CD4-positive, alpha-beta T cell (primary cell): ENCODE measurements at regions not wholly inside any gene's neighbourhood (a gene's known extent, or its start where the extent isn't known, plus 50 kb on each side); places are given as distances from the start of the nearest gene placed in this dataset.

Source experiments
- ATAC-seq: fragments of 200-7000 bp; cut with Tn5 transposase; one replicate; pipeline ENCODE4 v1.10.0; 2022; ENCODE audit warnings: mild to moderate bottlenecking; ENCODE audit not compliant: poor library complexity
- CTCF ChIA-PET: fragments of 350-600 bp; sonication (Branson Sonifier 250); formaldehyde crosslinking; loops from one replicate; lab custom pipeline; 2021; ENCODE audit warnings: antibody characterized with exemption, inconsistent platforms; lab: Charles Lee
- POLR2A ChIA-PET: fragments of 350-600 bp; sonication (Branson Sonifier 250); formaldehyde crosslinking; loops from one replicate; lab custom pipeline; 2021; ENCODE audit warnings: antibody characterized with exemption, inconsistent platforms; lab: Charles Lee
- DNase-seq, 14 experiments: peaks; one replicate each; pipeline ENCODE4 v3.0.0-alpha.2; 2013 to 2020; ENCODE audit warnings: mixed read lengths in 2 of 14
- H3K27ac ChIP-seq, 2 donors: one replicate each; pipeline versions ENCODE4 v1.5.1 to v1.7.0; 2013; ENCODE audit warnings: low read length in 2 of 2, low read depth in 1 of 2, mild to moderate bottlenecking in 1 of 2
- H3K27me3 ChIP-seq, 2 experiments: 1 replicate in 1 of 2; 2 replicates in 1 of 2; pipeline versions ENCODE4 v1.6.1 to v1.7.0; 2013; ENCODE audit warnings: low read length in 2 of 2, control low read depth in 1 of 2, mild to moderate bottlenecking in 1 of 2, moderate library complexity in 1 of 2; ENCODE audit not compliant: insufficient read depth in 2 of 2, control insufficient read depth in 1 of 2
- H3K36me3 ChIP-seq: one replicate; pipeline ENCODE4 v1.6.1; 2013; ENCODE audit warnings: low read length, control low read depth; ENCODE audit not compliant: insufficient read depth
- H3K4me1 ChIP-seq: one replicate; pipeline ENCODE4 v1.6.1; 2013; ENCODE audit warnings: low read length, control low read depth; ENCODE audit not compliant: insufficient read depth
- H3K4me3 ChIP-seq: one replicate; pipeline ENCODE4 v1.5.1; 2013; ENCODE audit warnings: mild to moderate bottlenecking, low read length, moderate library complexity
- H3K9me3 ChIP-seq, 2 experiments: 1 replicate in 1 of 2; 2 replicates in 1 of 2; pipeline versions ENCODE4 v1.6.1 to v1.7.0; 2013; ENCODE audit warnings: low read length in 2 of 2, mild to moderate bottlenecking in 2 of 2, control low read depth in 1 of 2, moderate library complexity in 1 of 2; ENCODE audit not compliant: control insufficient read depth in 1 of 2, insufficient read depth in 1 of 2
- H3K27ac Mint-ChIP-seq: one replicate; pipeline ENCODE4 v1.8.0; 2020; ENCODE audit warnings: mixed read lengths
- H3K27me3 Mint-ChIP-seq: one replicate; pipeline ENCODE4 v1.8.0; 2021; ENCODE audit warnings: mixed read lengths
- H3K36me3 Mint-ChIP-seq: one replicate; pipeline ENCODE4 v1.8.0; 2021; ENCODE audit warnings: low read depth, mixed read lengths
- H3K4me1 Mint-ChIP-seq: one replicate; pipeline ENCODE4 v1.8.0; 2021; ENCODE audit warnings: low read depth, mixed read lengths
- H3K4me3 Mint-ChIP-seq: one replicate; pipeline ENCODE4 v1.8.0; 2020; ENCODE audit warnings: mild to moderate bottlenecking, mixed read lengths
- H3K9me3 Mint-ChIP-seq: one replicate; pipeline ENCODE4 v1.8.0; 2020; ENCODE audit warnings: mixed read lengths
- intact Hi-C, 2 experiments: fragments of 100-400 bp; cut with DNase I in 1 of 2; cut with micrococcal nuclease in 1 of 2; formaldehyde crosslinking; loops; one replicate each; pipeline versions ENCODE4 v1.15.1 to v1.9.0; 2023 to 2025; cut with DNase I, micrococcal nuclease
- TF ChIP-seq, protein P1 (sequence below): fragments of 200-600 bp; IDR thresholded peaks from one replicate; pipeline ENCODE4 v1.8.0; 2022; ENCODE audit warnings: antibody characterized with exemption, mild to moderate bottlenecking

DNA sequence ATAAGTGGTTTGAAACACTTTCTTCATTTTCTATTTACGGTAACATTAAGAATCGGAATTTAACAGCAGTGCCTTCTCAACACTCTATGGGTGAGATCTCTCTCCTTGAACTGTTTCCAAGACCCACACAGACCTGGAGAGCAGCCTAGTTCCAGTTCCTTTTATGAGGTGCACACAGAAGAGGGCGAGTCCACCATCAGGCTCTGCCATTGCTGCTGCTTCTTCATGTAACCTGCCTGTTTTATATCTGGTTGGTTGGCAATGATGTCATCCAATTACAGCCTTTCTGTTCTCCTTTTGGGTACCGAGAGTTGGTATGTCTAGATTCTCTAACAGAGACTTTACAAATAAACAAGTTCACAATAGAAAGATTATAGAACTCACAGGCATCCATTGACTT, 225.7 kb downstream of the UTP18 start:
- intact Hi-C loops = no loop called here
- H3K4me3 Mint-ChIP-seq = no peak overlapping the region
- Histone ChIP-seq H3K9me3 (peaks cover 3 to 8% of the 10 kb centered on the region in 2 experiments), H3K4me3 (no peak overlapping the region), H3K4me1 (no peaks in the 10 kb centered on the region), H3K36me3 (no peaks in the 10 kb centered on the region), H3K27ac (no peak overlapping the region), H3K27me3 (no peaks in the 10 kb centered on the region)
- POLR2A ChIA-PET = no interaction called here
- peaks cover 5% of the 10 kb centered on the region for H3K4me1 Mint-ChIP-seq
- peaks cover 18% of the 10 kb centered on the region for H3K27me3 Mint-ChIP-seq
- TF ChIP-seq, protein P1, sequence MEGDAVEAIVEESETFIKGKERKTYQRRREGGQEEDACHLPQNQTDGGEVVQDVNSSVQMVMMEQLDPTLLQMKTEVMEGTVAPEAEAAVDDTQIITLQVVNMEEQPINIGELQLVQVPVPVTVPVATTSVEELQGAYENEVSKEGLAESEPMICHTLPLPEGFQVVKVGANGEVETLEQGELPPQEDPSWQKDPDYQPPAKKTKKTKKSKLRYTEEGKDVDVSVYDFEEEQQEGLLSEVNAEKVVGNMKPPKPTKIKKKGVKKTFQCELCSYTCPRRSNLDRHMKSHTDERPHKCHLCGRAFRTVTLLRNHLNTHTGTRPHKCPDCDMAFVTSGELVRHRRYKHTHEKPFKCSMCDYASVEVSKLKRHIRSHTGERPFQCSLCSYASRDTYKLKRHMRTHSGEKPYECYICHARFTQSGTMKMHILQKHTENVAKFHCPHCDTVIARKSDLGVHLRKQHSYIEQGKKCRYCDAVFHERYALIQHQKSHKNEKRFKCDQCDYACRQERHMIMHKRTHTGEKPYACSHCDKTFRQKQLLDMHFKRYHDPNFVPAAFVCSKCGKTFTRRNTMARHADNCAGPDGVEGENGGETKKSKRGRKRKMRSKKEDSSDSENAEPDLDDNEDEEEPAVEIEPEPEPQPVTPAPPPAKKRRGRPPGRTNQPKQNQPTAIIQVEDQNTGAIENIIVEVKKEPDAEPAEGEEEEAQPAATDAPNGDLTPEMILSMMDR = no peak
- ATAC-seq = no peak
- H3K9me3 Mint-ChIP-seq = no peaks in the 10 kb centered on the region
- CTCF ChIA-PET = no interaction called here
- no peaks in the 10 kb centered on the region for H3K36me3 Mint-ChIP-seq
- DNase-seq = peak in 1 of 14 experiments; percentile 3
- no peak overlapping the region for H3K27ac Mint-ChIP-seq

DNA sequence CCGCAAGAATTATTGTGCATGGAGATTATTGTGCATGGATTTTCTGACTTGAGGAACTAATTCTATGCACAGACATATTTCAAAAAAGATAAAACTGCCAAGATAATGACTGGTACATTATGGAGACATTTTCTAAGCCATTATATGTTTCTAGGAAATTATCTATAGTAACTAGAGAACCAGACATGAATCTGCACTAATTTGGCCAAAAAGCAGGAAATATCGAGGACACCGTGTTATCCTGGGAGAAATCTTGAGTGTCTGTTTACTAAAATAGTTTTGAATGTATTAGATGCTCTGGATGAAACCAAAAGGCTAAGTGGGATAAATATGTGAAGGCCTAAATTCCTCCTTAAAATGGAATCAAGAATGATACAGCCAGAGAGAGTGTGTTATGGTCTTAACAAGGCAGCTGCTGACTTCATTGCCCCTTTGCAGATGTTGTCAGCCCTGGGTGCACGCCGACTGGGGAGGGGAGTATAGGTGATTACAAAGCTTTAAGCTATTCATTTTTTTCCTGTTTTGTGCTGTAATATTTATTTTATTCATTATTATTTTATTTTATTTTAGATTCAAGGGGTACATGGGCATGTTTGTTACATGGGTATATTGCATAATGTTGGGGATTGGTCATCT, 226.7 kb downstream of the UTP18 start:
- DNase-seq (no peak), ATAC-seq (no peak)
- Mint-ChIP-seq H3K4me3 (no peak overlapping the region), H3K27me3 (peaks cover 18% of the 10 kb centered on the region), H3K27ac (no peak overlapping the region), H3K4me1 (peaks cover 5% of the 10 kb centered on the region), H3K36me3 (no peaks in the 10 kb centered on the region), H3K9me3 (no peaks in the 10 kb centered on the region)
- intact Hi-C loops = no loop called here
- no peaks in the 10 kb centered on the region for H3K36me3 ChIP-seq
- H3K27me3 ChIP-seq = no peaks in the 10 kb centered on the region
- H3K4me1 ChIP-seq = no peaks in the 10 kb centered on the region
- TF ChIP-seq, protein P1 = no peak
- H3K9me3 ChIP-seq = peaks cover 0 to 7% of the 10 kb centered on the region in 2 experiments
- ChIA-PET CTCF (no interaction called here), POLR2A (no interaction called here)
- H3K4me3 ChIP-seq = no peak overlapping the region
- H3K27ac ChIP-seq = no peak overlapping the region

DNA sequence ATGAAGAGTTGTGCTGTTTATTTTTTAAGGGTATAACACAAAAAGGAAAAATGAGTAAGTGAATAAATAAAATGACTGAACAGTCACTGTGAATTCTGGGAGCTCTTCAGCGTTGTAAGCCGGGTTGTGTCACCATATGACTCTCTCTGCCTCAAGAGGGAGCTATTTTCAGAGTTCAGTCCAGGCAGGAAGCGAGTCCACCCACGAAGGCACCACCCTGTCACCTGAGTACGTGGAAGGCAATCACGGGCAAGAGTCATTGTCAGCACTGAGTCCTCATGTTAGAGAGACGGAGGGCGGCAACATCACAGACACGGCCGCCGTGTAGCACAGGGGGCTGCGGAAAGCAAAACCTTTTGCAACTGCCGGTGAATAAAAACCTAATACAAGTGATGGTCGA, 227.6 kb downstream of the UTP18 start:
- Mint-ChIP-seq H3K36me3 (no peaks in the 10 kb centered on the region), H3K4me1 (peaks cover 5% of the 10 kb centered on the region), H3K27me3 (peaks cover 18% of the 10 kb centered on the region), H3K9me3 (no peaks in the 10 kb centered on the region), H3K4me3 (peak overlapping the region; percentile 26), H3K27ac (no peak overlapping the region)
- H3K4me3 ChIP-seq = no peak overlapping the region
- no peaks in the 10 kb centered on the region for H3K4me1 ChIP-seq
- H3K36me3 ChIP-seq = no peaks in the 10 kb centered on the region
- CTCF ChIA-PET = interaction anchor here (0.6 to 1.0 kb wide), 2 partner anchors 9 to 55 kb away, joined by 3 read pairs; no protein-coding TSS in a partner anchor
- TF ChIP-seq, protein P1 = no peak
- H3K27me3 ChIP-seq = no peaks in the 10 kb centered on the region
- peak; percentile 66 for ATAC-seq
- peaks cover 0 to 7% of the 10 kb centered on the region in 2 experiments for H3K9me3 ChIP-seq
- intact Hi-C loops = no loop called here
- POLR2A ChIA-PET = no interaction called here
- peak in 9 of 14 experiments; percentile 4 to 54 (median 16) for DNase-seq
- no peak overlapping the region for H3K27ac ChIP-seq
